Aorta (tissue), 5 donors: ENCODE measurements at regions not wholly inside any gene's neighbourhood (a gene's known extent, or its start where the extent isn't known, plus 50 kb on each side); places are given as distances from the start of the nearest gene placed in this dataset.
"Not testable (repeated sequence)": the region's sequence is repeated elsewhere in the genome, so short reads cannot be mapped to it uniquely, and the experiment has no call there.

ENCODE experiments used
- ATAC-seq: fragments of 200-7000 bp; cut with Tn5 transposase; one replicate; pipeline ENCODE4 v1.9.1; 2022; ENCODE audit warnings: moderate library complexity; ENCODE audit not compliant: low FRiP score
- DNase-seq, 2 donors: peaks; one replicate each; pipeline ENCODE4 v3.0.0-alpha.2; 2020
- H3K27ac ChIP-seq, 2 donors: one replicate each; pipeline ENCODE4 v1.5.1; 2013; ENCODE audit warnings: low read length in 2 of 2, mild to moderate bottlenecking in 2 of 2, moderate library complexity in 2 of 2, control low read depth in 1 of 2, inconsistent platforms in 1 of 2, low read depth in 1 of 2
- H3K27me3 ChIP-seq, 2 donors: one replicate each; pipeline ENCODE4 v1.6.1; 2013; ENCODE audit warnings: control low read depth in 1 of 2, low read length in 1 of 2, mild to moderate bottlenecking in 1 of 2, moderate library complexity in 1 of 2; ENCODE audit not compliant: insufficient read depth in 2 of 2, control insufficient read depth in 1 of 2
- H3K36me3 ChIP-seq, 2 donors: one replicate each; pipeline ENCODE4 v1.6.1; 2013; ENCODE audit warnings: control low read depth in 1 of 2, low read length in 1 of 2, mild to moderate bottlenecking in 1 of 2; ENCODE audit not compliant: insufficient read depth in 2 of 2, control insufficient read depth in 1 of 2
- H3K4me1 ChIP-seq, 2 donors: one replicate each; pipeline ENCODE4 v1.6.1; 2013; ENCODE audit warnings: low read length in 2 of 2, control low read depth in 1 of 2, mild to moderate bottlenecking in 1 of 2, moderate library complexity in 1 of 2; ENCODE audit not compliant: insufficient read depth in 2 of 2, control insufficient read depth in 1 of 2
- H3K4me3 ChIP-seq, 2 donors: one replicate each; pipeline ENCODE4 v1.5.1; 2013; ENCODE audit warnings: low read length in 2 of 2, control low read depth in 1 of 2, mild to moderate bottlenecking in 1 of 2
- H3K9me3 ChIP-seq: one replicate; pipeline ENCODE4 v1.6.1; 2013; ENCODE audit warnings: mild to moderate bottlenecking, low read length; ENCODE audit not compliant: control insufficient read depth
- WGBS, 2 donors: extraction: QIAGEN DNeasy Blood & Tissue Kit; methylation state at CpG; one replicate each; pipeline ENCODE4 v1.1.7; 2013; 5-methylcytosine and 5-hydroxymethylcytosine counted together
- intact Hi-C, 2 donors: fragments of 100-400 bp; cut with DNase I; formaldehyde crosslinking; loops; one replicate each; pipeline versions ENCODE4 v1.14.2 to v1.15.0; 2022
- donor health status: healthy with polysubstance abuse.
- donor health status: Bipolar disorder and iron deficiency.
- donor health status: DM: no; HTN: no; CAD: no.
- donor health status: DM: no; HTN: no; CAD: no.
- donor health status: DM: yes; HTN: yes; CAD: no.

GRCh38 chr16:5235119-5235518 is 137.5 kb upstream of the EEF2KMT start:
- 84 to 86% methylated on average over 8 of the region's 8 CpGs for WGBS, 2 donors
- no peak overlapping the region for H3K27ac ChIP-seq
- no peaks in the 10 kb centered on the region for H3K4me1 ChIP-seq
- peaks cover 0 to 2% of the 10 kb centered on the region in 2 donors for H3K27me3 ChIP-seq
- H3K36me3 ChIP-seq: no peaks in the 10 kb centered on the region
- DNase-seq: no peak
- no peak for ATAC-seq
- H3K9me3 ChIP-seq: no peaks in the 10 kb centered on the region
- intact Hi-C loops: loop anchor here (5.0 to 10.0 kb wide), 3 partner anchors 380 to 1410 kb away; no protein-coding TSS in a partner anchor
- H3K4me3 ChIP-seq: no peak overlapping the region

DNA sequence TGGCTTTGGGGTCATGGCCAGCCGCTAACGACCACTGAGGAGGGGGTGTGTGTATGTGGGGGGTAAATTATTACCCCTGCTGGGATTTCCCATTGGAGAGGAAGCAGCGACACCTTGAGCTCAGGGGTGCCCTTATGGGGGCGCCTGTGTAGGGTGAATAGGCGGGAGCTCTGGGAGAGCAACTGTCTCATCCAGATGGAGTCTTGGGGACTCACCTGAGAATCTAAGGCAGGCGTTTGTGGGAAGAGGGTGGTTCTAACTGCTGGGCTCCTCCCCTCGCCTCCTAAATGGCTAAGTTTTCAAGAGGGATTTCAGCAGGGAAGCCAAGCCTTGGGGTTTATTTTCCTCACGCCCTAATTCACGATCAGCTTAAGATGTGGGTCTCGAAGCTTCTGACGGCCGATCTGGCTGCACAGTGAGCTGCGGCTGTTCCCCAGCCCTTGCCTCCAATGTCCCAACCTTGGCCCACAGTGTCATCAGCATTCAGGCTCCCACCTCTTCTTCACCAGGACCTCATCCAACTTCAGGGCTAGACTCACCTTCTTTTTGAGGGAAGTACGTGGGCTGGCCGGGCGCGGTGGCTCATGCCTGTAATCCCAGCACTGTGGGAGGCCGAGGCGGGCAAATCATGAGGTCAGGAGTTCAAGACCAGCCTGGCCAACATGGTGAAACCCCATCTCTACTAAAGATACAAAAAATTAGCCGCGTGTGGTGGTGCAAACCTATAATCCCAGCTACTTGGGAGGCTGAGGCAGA is 136.9 kb upstream of the EEF2KMT start:
- Histone ChIP-seq H3K4me3 (no peak overlapping the region), H3K4me1 (no peaks in the 10 kb centered on the region), H3K9me3 (no peaks in the 10 kb centered on the region), H3K36me3 (no peaks in the 10 kb centered on the region), H3K27me3 (peaks cover 0 to 2% of the 10 kb centered on the region in 2 donors), H3K27ac (no peak overlapping the region)
- DNase-seq (no peak), ATAC-seq (no peak)
- intact Hi-C loops: loop anchor here (5.0 to 10.0 kb wide), 4 partner anchors 380 to 1410 kb away; no protein-coding TSS in a partner anchor
- WGBS, 2 donors: 73 to 75% methylated on average over 21 of the region's 21 CpGs

DNA sequence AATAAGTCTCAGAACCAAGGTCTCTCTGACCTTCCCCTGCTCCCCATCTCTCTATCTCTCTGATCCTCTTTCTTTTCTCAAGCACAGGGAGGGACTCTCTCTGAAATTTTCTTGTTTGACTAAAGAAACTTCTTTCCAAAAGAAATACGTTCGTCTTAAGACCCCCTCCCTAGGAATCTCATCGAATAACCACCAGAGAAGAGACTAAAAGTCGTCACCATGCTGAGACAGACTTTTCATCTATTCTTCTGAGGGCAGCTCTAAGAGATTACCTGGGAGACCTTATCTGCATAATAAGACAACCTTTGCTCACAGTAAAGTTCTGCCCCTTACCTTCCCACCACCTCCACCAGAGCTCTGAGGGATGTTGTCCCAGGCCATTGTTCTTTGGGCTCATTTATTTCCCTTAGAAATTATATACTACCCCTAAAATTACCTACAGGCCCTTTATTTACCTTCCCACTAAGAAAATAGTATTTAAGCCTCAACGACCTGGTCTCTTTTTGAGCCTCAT is 133.7 kb upstream of the EEF2KMT start:
- WGBS, 2 donors: 70 to 71% methylated on average over 5 of the region's 5 CpGs
- no peaks in the 10 kb centered on the region for H3K27me3 ChIP-seq
- no peaks in the 10 kb centered on the region for H3K4me1 ChIP-seq
- no peak for DNase-seq
- no peaks in the 10 kb centered on the region for H3K9me3 ChIP-seq
- H3K27ac ChIP-seq: no peak overlapping the region
- H3K36me3 ChIP-seq: no peaks in the 10 kb centered on the region
- no peak overlapping the region for H3K4me3 ChIP-seq
- intact Hi-C loops: loop anchor here (5.0 to 10.0 kb wide), 3 partner anchors 383 to 1413 kb away; no protein-coding TSS in a partner anchor
- ATAC-seq: no peak

DNA sequence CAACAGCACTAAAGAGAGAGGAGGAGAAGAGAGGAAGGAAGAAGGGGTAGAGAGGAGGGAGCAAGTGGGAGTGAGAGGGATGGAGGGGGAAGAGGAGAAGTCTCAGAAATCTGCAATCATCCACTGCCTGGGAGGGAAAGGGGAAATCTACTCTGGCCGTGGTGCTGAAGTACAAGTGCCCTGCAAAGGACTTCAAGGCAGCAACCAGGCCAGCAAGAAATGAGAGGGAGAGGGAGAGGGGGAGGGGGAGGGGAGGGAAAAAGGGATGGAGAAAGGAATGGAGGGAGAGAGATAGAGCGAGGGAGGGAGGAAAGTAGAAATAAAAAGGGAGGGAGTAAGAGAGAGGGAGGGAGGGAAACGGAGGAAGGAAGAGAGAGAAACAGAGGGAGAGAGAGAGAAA is 130.8 kb upstream of the EEF2KMT start:
- 12 to 17% methylated on average over 3 of the region's 3 CpGs for WGBS, 2 donors
- H3K4me1 ChIP-seq: no peaks in the 10 kb centered on the region
- no peak for DNase-seq
- H3K4me3 ChIP-seq: no peak overlapping the region
- H3K9me3 ChIP-seq: no peaks in the 10 kb centered on the region
- intact Hi-C loops: no loop called here
- no peaks in the 10 kb centered on the region for H3K27me3 ChIP-seq
- no peak for ATAC-seq
- no peaks in the 10 kb centered on the region for H3K36me3 ChIP-seq
- no peak overlapping the region for H3K27ac ChIP-seq

GRCh38 chr16:5225931-5226655 is 128.5 kb upstream of the EEF2KMT start:
- Histone ChIP-seq H3K4me3 (no peak overlapping the region), H3K9me3 (no peaks in the 10 kb centered on the region), H3K27me3 (no peaks in the 10 kb centered on the region), H3K36me3 (no peaks in the 10 kb centered on the region), H3K27ac (no peak overlapping the region), H3K4me1 (no peaks in the 10 kb centered on the region)
- WGBS, 2 donors: 37 to 42% methylated on average over 10 of the region's 10 CpGs
- intact Hi-C loops: no loop called here
- no peak for DNase-seq
- ATAC-seq: no peak

- WGBS, 2 donors: 63 to 74% methylated on average over 4 of the region's 4 CpGs
- ATAC-seq: no peak
- Histone ChIP-seq H3K4me1 (no peaks in the 10 kb centered on the region), H3K4me3 (no peak overlapping the region), H3K36me3 (no peaks in the 10 kb centered on the region), H3K27me3 (no peaks in the 10 kb centered on the region), H3K27ac (no peak overlapping the region), H3K9me3 (peaks cover under 1% of the 10 kb centered on the region)
- intact Hi-C loops: no loop called here
- DNase-seq: no peak
Measured at GRCh38 chr16:5222761-5223160, 125.2 kb upstream of the EEF2KMT start.

GRCh38 chr16:5221831-5222230 is 124.2 kb upstream of the EEF2KMT start:
- H3K4me1 ChIP-seq, DNase-seq, H3K27ac ChIP-seq, H3K36me3 ChIP-seq, H3K4me3 ChIP-seq, intact Hi-C loops, H3K27me3 ChIP-seq, H3K9me3 ChIP-seq, ATAC-seq: not testable (repeated sequence)
- WGBS, 2 donors: 94 to 95% methylated on average over 20 of the region's 20 CpGs

- Histone ChIP-seq H3K4me3 (no peak overlapping the region), H3K4me1 (no peaks in the 10 kb centered on the region), H3K27me3 (no peaks in the 10 kb centered on the region), H3K9me3 (peaks cover 2% of the 10 kb centered on the region), H3K27ac (no peak overlapping the region), H3K36me3 (no peaks in the 10 kb centered on the region)
- intact Hi-C loops: no loop called here
- DNase-seq (no peak), ATAC-seq (no peak)
- 86% methylated on average over 4 of the region's 4 CpGs for WGBS, 2 donors
Measured at GRCh38 chr16:5220705-5221104, 123.1 kb upstream of the EEF2KMT start.
